ENCODE measurements at regions not wholly inside any gene's neighbourhood (a gene's known extent, or its start where the extent isn't known, plus 50 kb on each side); places are given as distances from the start of the nearest gene placed in this dataset.
A peak's percentile ranks its signal among the peaks of the same experiment; 100 is the strongest.

GRCh38 chr5:30879887-30880286 lies 313.6 kb upstream of the CDH6 start:
- H3K4me3 ChIP-seq (ENCODE audit: low read depth, low read length) = no peak overlapping the region
- H3K9me3 ChIP-seq (ENCODE audit: control insufficient read depth, insufficient read depth, low read length) = no peaks in the 10 kb centered on the region
- no peak for DNase-seq (ENCODE audit: low read depth in 4 of 6, low spot score in 6 of 6)
- no peaks in the 10 kb centered on the region for H3K36me3 ChIP-seq (ENCODE audit: control insufficient read depth, insufficient read depth, low read length)
- no CpG with 5 or more reads among the region's 2 CpGs for WGBS (ENCODE audit: insufficient coverage)
- no peak overlapping the region for H3K27ac ChIP-seq (ENCODE audit: low read depth, low read length)
- H3K27me3 ChIP-seq (ENCODE audit: control insufficient read depth, insufficient read depth, low read length) = no peaks in the 10 kb centered on the region
- H3K4me1 ChIP-seq (ENCODE audit: control insufficient read depth, insufficient read depth, low read length) = no peaks in the 10 kb centered on the region

GRCh38 chr5:30878746-30879145 lies 314.7 kb upstream of the CDH6 start:
- no peaks in the 10 kb centered on the region for H3K9me3 ChIP-seq (ENCODE audit: control insufficient read depth, insufficient read depth, low read length)
- no peak for DNase-seq (ENCODE audit: low read depth in 4 of 6, low spot score in 6 of 6)
- H3K27ac ChIP-seq (ENCODE audit: low read depth, low read length) = no peak overlapping the region
- H3K4me3 ChIP-seq (ENCODE audit: low read depth, low read length) = no peak overlapping the region
- no CpG with 5 or more reads among the region's 1 CpG for WGBS (ENCODE audit: insufficient coverage)
- H3K27me3 ChIP-seq (ENCODE audit: control insufficient read depth, insufficient read depth, low read length) = no peaks in the 10 kb centered on the region
- H3K36me3 ChIP-seq (ENCODE audit: control insufficient read depth, insufficient read depth, low read length) = no peaks in the 10 kb centered on the region
- no peaks in the 10 kb centered on the region for H3K4me1 ChIP-seq (ENCODE audit: control insufficient read depth, insufficient read depth, low read length)

GRCh38 chr5:30878296-30878695 lies 315.2 kb upstream of the CDH6 start:
- no peak overlapping the region for H3K27ac ChIP-seq (ENCODE audit: low read depth, low read length)
- no peak overlapping the region for H3K4me3 ChIP-seq (ENCODE audit: low read depth, low read length)
- H3K4me1 ChIP-seq (ENCODE audit: control insufficient read depth, insufficient read depth, low read length) = no peaks in the 10 kb centered on the region
- H3K9me3 ChIP-seq (ENCODE audit: control insufficient read depth, insufficient read depth, low read length) = no peaks in the 10 kb centered on the region
- 96% methylated on average over 8 of the region's 10 CpGs for WGBS (ENCODE audit: insufficient coverage)
- no peaks in the 10 kb centered on the region for H3K36me3 ChIP-seq (ENCODE audit: control insufficient read depth, insufficient read depth, low read length)
- no peak for DNase-seq (ENCODE audit: low read depth in 4 of 6, low spot score in 6 of 6)
- H3K27me3 ChIP-seq (ENCODE audit: control insufficient read depth, insufficient read depth, low read length) = no peaks in the 10 kb centered on the region

- H3K9me3 ChIP-seq (ENCODE audit: control insufficient read depth, insufficient read depth, low read length) = no peaks in the 10 kb centered on the region
- 91% methylated on average over 4 of the region's 10 CpGs for WGBS (ENCODE audit: insufficient coverage)
- no peaks in the 10 kb centered on the region for H3K36me3 ChIP-seq (ENCODE audit: control insufficient read depth, insufficient read depth, low read length)
- H3K27ac ChIP-seq (ENCODE audit: low read depth, low read length) = no peak overlapping the region
- H3K27me3 ChIP-seq (ENCODE audit: control insufficient read depth, insufficient read depth, low read length) = no peaks in the 10 kb centered on the region
- no peak for DNase-seq (ENCODE audit: low read depth in 4 of 6, low spot score in 6 of 6)
- H3K4me3 ChIP-seq (ENCODE audit: low read depth, low read length) = no peak overlapping the region
- H3K4me1 ChIP-seq (ENCODE audit: control insufficient read depth, insufficient read depth, low read length) = no peaks in the 10 kb centered on the region
Measured at GRCh38 chr5:30874241-30875034, 319.0 kb upstream of the CDH6 start.

GRCh38 chr5:30871196-30871595 lies 322.3 kb upstream of the CDH6 start:
- Histone ChIP-seq H3K36me3 (ENCODE audit: control insufficient read depth, insufficient read depth, low read length) (no peaks in the 10 kb centered on the region), H3K4me3 (ENCODE audit: low read depth, low read length) (no peak overlapping the region), H3K27me3 (ENCODE audit: control insufficient read depth, insufficient read depth, low read length) (no peaks in the 10 kb centered on the region), H3K9me3 (ENCODE audit: control insufficient read depth, insufficient read depth, low read length) (no peaks in the 10 kb centered on the region), H3K4me1 (ENCODE audit: control insufficient read depth, insufficient read depth, low read length) (no peaks in the 10 kb centered on the region), H3K27ac (ENCODE audit: low read depth, low read length) (no peak overlapping the region)
- WGBS (ENCODE audit: insufficient coverage) = 33% methylated on average over 1 of the region's 3 CpGs
- DNase-seq (ENCODE audit: low read depth in 4 of 6, low spot score in 6 of 6) = no peak

GRCh38 chr5:30867711-30868110 lies 325.8 kb upstream of the CDH6 start:
- H3K27me3 ChIP-seq (ENCODE audit: control insufficient read depth, insufficient read depth, low read length) = no peaks in the 10 kb centered on the region
- H3K9me3 ChIP-seq (ENCODE audit: control insufficient read depth, insufficient read depth, low read length) = no peaks in the 10 kb centered on the region
- no peak overlapping the region for H3K27ac ChIP-seq (ENCODE audit: low read depth, low read length)
- DNase-seq (ENCODE audit: low read depth in 4 of 6, low spot score in 6 of 6) = peak in 2 of 6 donors; percentile 4 to 60
- H3K4me1 ChIP-seq (ENCODE audit: control insufficient read depth, insufficient read depth, low read length) = no peaks in the 10 kb centered on the region
- no peak overlapping the region for H3K4me3 ChIP-seq (ENCODE audit: low read depth, low read length)
- no peaks in the 10 kb centered on the region for H3K36me3 ChIP-seq (ENCODE audit: control insufficient read depth, insufficient read depth, low read length)

- no peaks in the 10 kb centered on the region for H3K9me3 ChIP-seq (ENCODE audit: control insufficient read depth, insufficient read depth, low read length)
- H3K4me3 ChIP-seq (ENCODE audit: low read depth, low read length) = no peak overlapping the region
- 83% methylated on average over 3 of the region's 8 CpGs for WGBS (ENCODE audit: insufficient coverage)
- DNase-seq (ENCODE audit: low read depth in 4 of 6, low spot score in 6 of 6) = no peak
- no peaks in the 10 kb centered on the region for H3K4me1 ChIP-seq (ENCODE audit: control insufficient read depth, insufficient read depth, low read length)
- no peak overlapping the region for H3K27ac ChIP-seq (ENCODE audit: low read depth, low read length)
- H3K27me3 ChIP-seq (ENCODE audit: control insufficient read depth, insufficient read depth, low read length) = no peaks in the 10 kb centered on the region
- no peaks in the 10 kb centered on the region for H3K36me3 ChIP-seq (ENCODE audit: control insufficient read depth, insufficient read depth, low read length)
Measured at GRCh38 chr5:30866142-30866541, 327.3 kb upstream of the CDH6 start.

- Histone ChIP-seq H3K9me3 (ENCODE audit: control insufficient read depth, insufficient read depth, low read length) (no peaks in the 10 kb centered on the region), H3K27me3 (ENCODE audit: control insufficient read depth, insufficient read depth, low read length) (no peaks in the 10 kb centered on the region), H3K4me3 (ENCODE audit: low read depth, low read length) (no peak overlapping the region), H3K36me3 (ENCODE audit: control insufficient read depth, insufficient read depth, low read length) (no peaks in the 10 kb centered on the region), H3K27ac (ENCODE audit: low read depth, low read length) (no peak overlapping the region), H3K4me1 (ENCODE audit: control insufficient read depth, insufficient read depth, low read length) (no peaks in the 10 kb centered on the region)
- peak in 1 of 6 donors; percentile 37 for DNase-seq (ENCODE audit: low read depth in 4 of 6, low spot score in 6 of 6)
- WGBS (ENCODE audit: insufficient coverage) = 92% methylated on average over 2 of the region's 3 CpGs
Measured at GRCh38 chr5:30856242-30856641, 337.2 kb upstream of the CDH6 start.

- no peaks in the 10 kb centered on the region for H3K36me3 ChIP-seq (ENCODE audit: control insufficient read depth, insufficient read depth, low read length)
- no peak for DNase-seq (ENCODE audit: low read depth in 4 of 6, low spot score in 6 of 6)
Measured at GRCh38 chr5:30853158-30853557, 340.3 kb upstream of the CDH6 start.

GRCh38 chr5:30850866-30851265 lies 342.6 kb upstream of the CDH6 start:
- Histone ChIP-seq H3K27ac (ENCODE audit: low read depth, low read length) (no peak overlapping the region), H3K4me3 (ENCODE audit: low read depth, low read length) (no peak overlapping the region), H3K9me3 (ENCODE audit: control insufficient read depth, insufficient read depth, low read length) (no peaks in the 10 kb centered on the region), H3K4me1 (ENCODE audit: control insufficient read depth, insufficient read depth, low read length) (no peaks in the 10 kb centered on the region), H3K36me3 (ENCODE audit: control insufficient read depth, insufficient read depth, low read length) (no peaks in the 10 kb centered on the region), H3K27me3 (ENCODE audit: control insufficient read depth, insufficient read depth, low read length) (no peaks in the 10 kb centered on the region)
- no peak for DNase-seq (ENCODE audit: low read depth in 4 of 6, low spot score in 6 of 6)
- WGBS (ENCODE audit: insufficient coverage) = no CpG with 5 or more reads among the region's 2 CpGs

More at GRCh38 chr5:30853158-30853557, 340.3 kb upstream of the CDH6 start:
- no peak overlapping the region for H3K4me3 ChIP-seq (ENCODE audit: low read depth, low read length)
- H3K9me3 ChIP-seq (ENCODE audit: control insufficient read depth, insufficient read depth, low read length) = no peaks in the 10 kb centered on the region
- no peaks in the 10 kb centered on the region for H3K27me3 ChIP-seq (ENCODE audit: control insufficient read depth, insufficient read depth, low read length)
- H3K27ac ChIP-seq (ENCODE audit: low read depth, low read length) = no peak overlapping the region
- no peaks in the 10 kb centered on the region for H3K4me1 ChIP-seq (ENCODE audit: control insufficient read depth, insufficient read depth, low read length)

Data from spinal cord (tissue), 9 donors.